Astrocyte (in vitro differentiated cells and primary cell): ENCODE measurements at regions not wholly inside any gene's neighbourhood (a gene's known extent, or its start where the extent isn't known, plus 50 kb on each side); places are given as distances from the start of the nearest gene placed in this dataset.

Experiments
- DNase-seq: peaks from one replicate; pipeline ENCODE4 v3.0.0-alpha.2; 2010; ENCODE audit warnings: low read depth
- FAIRE-seq: peaks from 2 replicates; lab custom pipeline; 2011; peaks lifted over from hg19 to GRCh38; lab: Jason Lieb, UNC
- H2AFZ ChIP-seq: 2 replicates; pipeline ENCODE4 v1.6.0; 2012; ENCODE audit warnings: low read depth, low read length, inconsistent platforms
- H3K27ac ChIP-seq: 2 replicates; pipeline ENCODE4 v1.5.1; 2011; ENCODE audit warnings: low read depth, low read length, inconsistent platforms
- H3K27me3 ChIP-seq: 2 replicates; pipeline ENCODE4 v1.6.0; 2011; ENCODE audit warnings: low read length, inconsistent platforms; ENCODE audit not compliant: insufficient read depth
- H3K36me3 ChIP-seq: 2 replicates; pipeline ENCODE4 v1.5.1; 2011; ENCODE audit warnings: low read length, inconsistent platforms; ENCODE audit not compliant: insufficient read depth
- H3K4me1 ChIP-seq: 2 replicates; pipeline ENCODE4 v1.5.1; 2011; ENCODE audit warnings: low read length, inconsistent platforms; ENCODE audit not compliant: insufficient read depth
- H3K4me2 ChIP-seq: 2 replicates; pipeline ENCODE4 v1.6.0; 2012; ENCODE audit warnings: low read length, inconsistent platforms
- H3K4me3 ChIP-seq: 2 replicates; pipeline ENCODE4 v1.5.1; 2011; ENCODE audit warnings: low read depth, mild to moderate bottlenecking, low read length, inconsistent platforms; ENCODE audit not compliant: insufficient read depth
- H3K79me2 ChIP-seq: 2 replicates; pipeline ENCODE4 v1.6.0; 2012; ENCODE audit warnings: mild to moderate bottlenecking, low read length, inconsistent platforms; ENCODE audit not compliant: insufficient read depth
- H3K9ac ChIP-seq: 2 replicates; pipeline ENCODE4 v1.6.0; 2012; ENCODE audit warnings: mild to moderate bottlenecking, low read length, inconsistent platforms
- H3K9me3 ChIP-seq: 2 replicates; pipeline ENCODE4 v1.5.1; 2012; ENCODE audit warnings: low read depth, mild to moderate bottlenecking, low read length, inconsistent platforms; ENCODE audit not compliant: insufficient read depth
- H4K20me1 ChIP-seq: 2 replicates; pipeline ENCODE4 v1.6.0; 2012; ENCODE audit warnings: low read length, inconsistent platforms; ENCODE audit not compliant: insufficient read depth
- H3K27ac Mint-ChIP-seq: one replicate; pipeline ENCODE4 v1.8.0; 2021; ENCODE audit warnings: mild to moderate bottlenecking, mixed read lengths; ENCODE audit not compliant: unreplicated experiment
- H3K27me3 Mint-ChIP-seq: one replicate; pipeline ENCODE4 v1.8.0; 2021; ENCODE audit warnings: low read depth, mixed read lengths; ENCODE audit not compliant: unreplicated experiment
- H3K36me3 Mint-ChIP-seq: one replicate; pipeline ENCODE4 v1.8.0; 2021; ENCODE audit warnings: low read depth, mixed read lengths; ENCODE audit not compliant: unreplicated experiment
- H3K4me1 Mint-ChIP-seq: one replicate; pipeline ENCODE4 v1.8.0; 2021; ENCODE audit warnings: low read depth, mixed read lengths; ENCODE audit not compliant: unreplicated experiment
- H3K4me3 Mint-ChIP-seq: one replicate; pipeline ENCODE4 v1.8.0; 2021; ENCODE audit warnings: mild to moderate bottlenecking, moderate library complexity, mixed read lengths; ENCODE audit not compliant: unreplicated experiment
- H3K9me3 Mint-ChIP-seq: one replicate; pipeline ENCODE4 v1.8.0; 2021; ENCODE audit warnings: mild to moderate bottlenecking, mixed read lengths; ENCODE audit not compliant: unreplicated experiment
- CTCF ChIP-seq: IDR thresholded peaks from 2 replicates; pipeline ENCODE4 v1.5.1; 2011; ENCODE audit warnings: low read depth, mild to moderate bottlenecking, inconsistent platforms, low read length, moderate library complexity; ENCODE audit not compliant: insufficient read depth
- EZH2 ChIP-seq: IDR thresholded peaks from 2 replicates; pipeline ENCODE4 v1.6.1; 2012; ENCODE audit warnings: mild to moderate bottlenecking, low read length, inconsistent platforms; ENCODE audit not compliant: insufficient read depth

- FAIRE-seq (no peak), DNase-seq (no peak)
- Histone ChIP-seq H2AFZ (no peak overlapping the region), H3K9ac (no peak overlapping the region), H3K27ac (no peak overlapping the region), H3K9me3 (no peaks in the 10 kb centered on the region), H4K20me1 (no peaks in the 10 kb centered on the region), H3K79me2 (no peaks in the 10 kb centered on the region), H3K36me3 (no peaks in the 10 kb centered on the region), H3K27me3 (no peaks in the 10 kb centered on the region), H3K4me2 (no peak overlapping the region), H3K4me1 (no peaks in the 10 kb centered on the region), H3K4me3 (no peak overlapping the region)
- H3K27me3 Mint-ChIP-seq: no peaks in the 10 kb centered on the region
- no peak overlapping the region for H3K4me3 Mint-ChIP-seq
- H3K4me1 Mint-ChIP-seq: no peaks in the 10 kb centered on the region
- H3K9me3 Mint-ChIP-seq: no peaks in the 10 kb centered on the region
- TF ChIP-seq CTCF: no peak
- H3K36me3 Mint-ChIP-seq: no peaks in the 10 kb centered on the region
- no peak overlapping the region for H3K27ac Mint-ChIP-seq
These were observed 200.2 kb upstream of the RBFOX1 start for GRCh38 chr16:7132465-7132864.

- DNase-seq (no peak), FAIRE-seq (no peak)
- H3K9me3 ChIP-seq: no peaks in the 10 kb centered on the region
- no peaks in the 10 kb centered on the region for H4K20me1 ChIP-seq
- Mint-ChIP-seq H3K9me3 (no peaks in the 10 kb centered on the region), H3K4me3 (no peak overlapping the region), H3K27me3 (no peaks in the 10 kb centered on the region), H3K4me1 (no peaks in the 10 kb centered on the region), H3K27ac (no peak overlapping the region), H3K36me3 (no peaks in the 10 kb centered on the region)
- TF ChIP-seq CTCF (no peak), EZH2 (no peak)
- H2AFZ ChIP-seq: no peak overlapping the region
- H3K27ac ChIP-seq: no peak overlapping the region
- no peak overlapping the region for H3K9ac ChIP-seq
- H3K79me2 ChIP-seq: no peaks in the 10 kb centered on the region
- H3K27me3 ChIP-seq: no peaks in the 10 kb centered on the region
- H3K36me3 ChIP-seq: no peaks in the 10 kb centered on the region
- H3K4me1 ChIP-seq: no peaks in the 10 kb centered on the region
- no peak overlapping the region for H3K4me2 ChIP-seq
- H3K4me3 ChIP-seq: no peak overlapping the region
These were observed 207.9 kb upstream of the RBFOX1 start for GRCh38 chr16:7124701-7125100.

GRCh38 chr16:7124242-7124641 lies 208.4 kb upstream of the RBFOX1 start:
- no peaks in the 10 kb centered on the region for H3K79me2 ChIP-seq
- Mint-ChIP-seq H3K4me1 (no peaks in the 10 kb centered on the region), H3K27ac (no peak overlapping the region), H3K4me3 (no peak overlapping the region), H3K36me3 (no peaks in the 10 kb centered on the region), H3K27me3 (no peaks in the 10 kb centered on the region), H3K9me3 (no peaks in the 10 kb centered on the region)
- no peaks in the 10 kb centered on the region for H3K4me1 ChIP-seq
- no peak overlapping the region for H3K4me2 ChIP-seq
- H3K27me3 ChIP-seq: no peaks in the 10 kb centered on the region
- no peaks in the 10 kb centered on the region for H3K36me3 ChIP-seq
- no peaks in the 10 kb centered on the region for H4K20me1 ChIP-seq
- H3K9ac ChIP-seq: no peak overlapping the region
- TF ChIP-seq CTCF (no peak), EZH2 (no peak)
- H3K9me3 ChIP-seq: no peaks in the 10 kb centered on the region
- H3K4me3 ChIP-seq: no peak overlapping the region
- DNase-seq: no peak
- H2AFZ ChIP-seq: no peak overlapping the region
- no peak for FAIRE-seq
- no peak overlapping the region for H3K27ac ChIP-seq
